Suprapubic skin (tissue), 4 donors: ENCODE measurements at regions not wholly inside any gene's neighbourhood (a gene's known extent, or its start where the extent isn't known, plus 50 kb on each side); places are given as distances from the start of the nearest gene placed in this dataset.

Experiments
- DNase-seq, 2 donors: peaks; one replicate each; pipeline ENCODE4 v3.0.0-alpha.2; 2019; ENCODE audit warnings: low spot score in 2 of 2
- H3K27ac ChIP-seq: fragments of 200-600 bp; sonication (generic); one replicate; pipeline ENCODE4 v1.5.1; 2019
- H3K27me3 ChIP-seq: fragments of 200-600 bp; sonication (generic); one replicate; pipeline ENCODE4 v1.5.1; 2019
- H3K36me3 ChIP-seq: fragments of 200-600 bp; sonication (generic); one replicate; pipeline ENCODE4 v1.5.1; 2019
- H3K4me1 ChIP-seq: fragments of 200-600 bp; sonication (generic); one replicate; pipeline ENCODE4 v1.5.1; 2019
- H3K4me3 ChIP-seq: fragments of 200-600 bp; sonication (generic); one replicate; pipeline ENCODE4 v1.5.1; 2019; ENCODE audit warnings: mild to moderate bottlenecking
- H3K9me3 ChIP-seq: fragments of 200-600 bp; sonication (generic); one replicate; pipeline ENCODE4 v1.5.1; 2019
- EP300 ChIP-seq: sonication (generic); formaldehyde crosslinking; IDR thresholded peaks from one replicate; pipeline ENCODE4 v1.6.1; 2017; ENCODE audit warnings: antibody characterized with exemption
- POLR2A ChIP-seq, 2 donors: fragments of 450-650 bp; IDR thresholded peaks; one replicate each; pipeline ENCODE4 v1.6.1; 2017; ENCODE audit warnings: antibody characterized with exemption in 2 of 2, mild to moderate bottlenecking in 2 of 2, moderate library complexity in 2 of 2
- POLR2AphosphoS5 ChIP-seq, 3 donors: sonication (generic); formaldehyde crosslinking; IDR thresholded peaks; one replicate each; pipeline ENCODE4 v1.6.1; 2017; ENCODE audit warnings: antibody characterized with exemption in 3 of 3
- WGBS: methylation state at CpG from one replicate; pipeline ENCODE4 v1.1.5; 2018; 5-methylcytosine and 5-hydroxymethylcytosine counted together
- TF ChIP-seq, protein P1 (sequence below), 2 donors: fragments of 200-600 bp in 1 of 2; fragments of 450-650 bp in 1 of 2; sonication (generic) in 1 of 2; IDR thresholded peaks; one replicate each; pipeline ENCODE4 v1.5.1; 2016 to 2019; ENCODE audit warnings: antibody characterized with exemption in 2 of 2, mild to moderate bottlenecking in 1 of 2, moderate library complexity in 1 of 2

DNA sequence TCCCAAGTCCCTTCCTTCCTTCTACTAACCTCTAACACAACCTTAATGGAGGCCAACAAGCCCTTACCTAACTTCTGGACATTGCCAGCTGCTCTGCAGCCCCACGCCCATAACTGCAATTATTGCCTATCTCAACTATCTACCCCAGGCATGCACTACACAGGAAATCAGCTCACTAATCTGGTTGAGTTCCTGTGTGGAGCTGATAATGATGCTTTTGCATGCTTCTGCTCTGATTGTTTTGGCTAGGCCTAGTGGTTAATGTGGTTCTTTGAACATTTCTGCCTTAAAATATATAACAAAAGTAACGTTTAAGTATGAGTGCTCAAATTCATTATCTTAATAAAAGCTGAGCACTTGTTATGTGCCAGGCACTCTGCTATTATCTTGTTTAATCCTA, 463.9 kb downstream of the MFSD1 start:
- Histone ChIP-seq H3K36me3 (no peaks in the 10 kb centered on the region), H3K4me3 (no peak overlapping the region), H3K27ac (no peak overlapping the region), H3K9me3 (no peaks in the 10 kb centered on the region), H3K4me1 (no peaks in the 10 kb centered on the region), H3K27me3 (peaks cover 5% of the 10 kb centered on the region)
- no peak for TF ChIP-seq POLR2AphosphoS5 (IDR thresholded peaks at IDR 0.05)
- no peak for DNase-seq
- 57% methylated on average over 2 of the region's 2 CpGs for WGBS

DNA sequence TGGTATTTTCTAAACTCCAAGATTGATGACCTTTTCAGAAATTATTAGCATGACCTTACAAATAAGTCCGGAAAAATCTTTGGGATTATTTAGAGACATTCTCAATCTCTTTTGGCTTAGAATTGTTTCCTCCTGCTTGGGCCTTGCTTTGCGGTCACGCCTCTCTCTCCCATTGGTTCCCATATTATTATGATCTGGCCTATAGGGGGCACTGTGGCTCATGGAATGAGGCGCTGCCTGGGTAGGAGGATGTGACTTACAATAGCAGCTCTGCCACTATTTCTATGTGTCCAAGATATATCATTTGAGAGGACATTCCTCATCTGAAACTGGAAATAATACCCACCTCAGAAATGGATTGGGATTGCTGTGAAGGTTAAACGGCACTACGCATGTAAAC, 464.9 kb downstream of the MFSD1 start:
- peaks cover 5% of the 10 kb centered on the region for H3K27me3 ChIP-seq
- no peaks in the 10 kb centered on the region for H3K36me3 ChIP-seq
- WGBS, result 77% methylated on average over 6 of the region's 6 CpGs
- no peak overlapping the region for H3K4me3 ChIP-seq
- DNase-seq, result no peak
- no peak for TF ChIP-seq POLR2A (IDR thresholded peaks at IDR 0.05)
- no peak for TF ChIP-seq POLR2AphosphoS5 (IDR thresholded peaks at IDR 0.05)
- TF ChIP-seq, protein P1, sequence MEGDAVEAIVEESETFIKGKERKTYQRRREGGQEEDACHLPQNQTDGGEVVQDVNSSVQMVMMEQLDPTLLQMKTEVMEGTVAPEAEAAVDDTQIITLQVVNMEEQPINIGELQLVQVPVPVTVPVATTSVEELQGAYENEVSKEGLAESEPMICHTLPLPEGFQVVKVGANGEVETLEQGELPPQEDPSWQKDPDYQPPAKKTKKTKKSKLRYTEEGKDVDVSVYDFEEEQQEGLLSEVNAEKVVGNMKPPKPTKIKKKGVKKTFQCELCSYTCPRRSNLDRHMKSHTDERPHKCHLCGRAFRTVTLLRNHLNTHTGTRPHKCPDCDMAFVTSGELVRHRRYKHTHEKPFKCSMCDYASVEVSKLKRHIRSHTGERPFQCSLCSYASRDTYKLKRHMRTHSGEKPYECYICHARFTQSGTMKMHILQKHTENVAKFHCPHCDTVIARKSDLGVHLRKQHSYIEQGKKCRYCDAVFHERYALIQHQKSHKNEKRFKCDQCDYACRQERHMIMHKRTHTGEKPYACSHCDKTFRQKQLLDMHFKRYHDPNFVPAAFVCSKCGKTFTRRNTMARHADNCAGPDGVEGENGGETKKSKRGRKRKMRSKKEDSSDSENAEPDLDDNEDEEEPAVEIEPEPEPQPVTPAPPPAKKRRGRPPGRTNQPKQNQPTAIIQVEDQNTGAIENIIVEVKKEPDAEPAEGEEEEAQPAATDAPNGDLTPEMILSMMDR (IDR thresholded peaks at IDR 0.05), result no peak
- TF ChIP-seq EP300, result no peak
- H3K27ac ChIP-seq, result no peak overlapping the region
- no peaks in the 10 kb centered on the region for H3K4me1 ChIP-seq
- no peaks in the 10 kb centered on the region for H3K9me3 ChIP-seq

- DNase-seq, result no peak
- WGBS, result 79% methylated on average over 2 of the region's 2 CpGs
- Histone ChIP-seq H3K36me3 (no peaks in the 10 kb centered on the region), H3K27ac (no peak overlapping the region), H3K4me1 (no peaks in the 10 kb centered on the region), H3K27me3 (no peaks in the 10 kb centered on the region), H3K4me3 (no peak overlapping the region), H3K9me3 (no peaks in the 10 kb centered on the region)
- TF ChIP-seq POLR2AphosphoS5 (IDR thresholded peaks at IDR 0.05), result no peak
- no peak for TF ChIP-seq EP300
- TF ChIP-seq, protein P1 (IDR thresholded peaks at IDR 0.05), result no peak
- no peak for TF ChIP-seq POLR2A (IDR thresholded peaks at IDR 0.05)
Observed at GRCh38 chr3:159271799-159272512, 470.1 kb downstream of the MFSD1 start.

GRCh38 chr3:159273070-159273469, 471.2 kb downstream of the MFSD1 start:
- H3K36me3 ChIP-seq, result no peaks in the 10 kb centered on the region
- no peaks in the 10 kb centered on the region for H3K27me3 ChIP-seq
- H3K9me3 ChIP-seq, result no peaks in the 10 kb centered on the region
- no peaks in the 10 kb centered on the region for H3K4me1 ChIP-seq
- H3K4me3 ChIP-seq, result no peak overlapping the region
- WGBS, result 57% methylated on average over 5 of the region's 5 CpGs
- no peak overlapping the region for H3K27ac ChIP-seq
- TF ChIP-seq EP300 (no peak), POLR2AphosphoS5 (IDR thresholded peaks at IDR 0.05) (no peak), POLR2A (IDR thresholded peaks at IDR 0.05) (no peak)
- TF ChIP-seq, protein P1 (IDR thresholded peaks at IDR 0.05), result no peak
- no peak for DNase-seq

DNA sequence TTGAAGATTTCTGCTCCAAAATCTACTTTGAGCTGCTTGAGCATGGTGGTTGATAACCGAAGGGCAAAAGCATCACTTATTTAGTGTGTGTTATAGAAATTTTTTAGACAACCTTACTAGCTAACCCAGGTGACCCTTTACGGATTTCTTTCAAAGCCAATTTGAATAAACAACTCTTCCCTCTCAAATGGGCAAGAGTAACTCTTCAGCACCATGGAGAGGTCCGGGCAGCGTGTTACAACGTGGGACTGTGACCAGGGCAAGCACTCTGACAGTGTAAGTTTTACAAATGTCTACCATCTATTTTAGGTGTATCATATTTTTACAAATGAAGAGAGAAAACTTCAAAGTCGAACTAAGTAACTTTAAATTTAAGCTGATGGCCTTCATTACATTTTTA, 471.8 kb downstream of the MFSD1 start:
- H3K36me3 ChIP-seq, result no peaks in the 10 kb centered on the region
- no peak overlapping the region for H3K4me3 ChIP-seq
- no peak for DNase-seq
- TF ChIP-seq EP300, result no peak
- TF ChIP-seq, protein P1 (IDR thresholded peaks at IDR 0.05), result no peak
- TF ChIP-seq POLR2A (IDR thresholded peaks at IDR 0.05), result no peak
- TF ChIP-seq POLR2AphosphoS5 (IDR thresholded peaks at IDR 0.05), result no peak
- no peaks in the 10 kb centered on the region for H3K9me3 ChIP-seq
- no peak overlapping the region for H3K27ac ChIP-seq
- no peaks in the 10 kb centered on the region for H3K4me1 ChIP-seq
- 9% methylated on average over 6 of the region's 6 CpGs for WGBS
- no peaks in the 10 kb centered on the region for H3K27me3 ChIP-seq

DNA sequence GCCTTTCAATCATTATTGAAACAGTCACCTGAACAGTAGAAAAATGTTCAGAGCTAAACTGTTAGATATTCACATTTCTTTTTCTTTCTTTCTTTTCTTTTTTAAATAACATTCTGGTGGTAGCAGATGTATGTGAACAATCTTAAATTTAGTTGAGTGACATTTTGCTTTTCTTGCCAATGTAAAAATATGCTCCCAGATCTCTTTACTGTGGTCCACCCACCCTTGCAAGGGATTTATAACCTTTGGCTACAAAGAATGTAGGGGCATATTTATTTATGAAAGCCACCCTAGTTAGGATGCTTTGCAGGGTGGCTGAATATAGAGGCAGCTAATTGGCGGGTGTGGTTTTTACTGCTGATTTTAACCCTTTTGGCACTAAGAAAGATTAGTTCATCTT, 473.9 kb downstream of the MFSD1 start:
- Histone ChIP-seq H3K4me3 (no peak overlapping the region), H3K36me3 (no peaks in the 10 kb centered on the region), H3K9me3 (no peaks in the 10 kb centered on the region), H3K27me3 (no peaks in the 10 kb centered on the region), H3K27ac (no peak overlapping the region), H3K4me1 (peaks cover under 1% of the 10 kb centered on the region)
- DNase-seq, result no peak
- 44% methylated on average over 1 of the region's 1 CpG for WGBS
- TF ChIP-seq POLR2A (IDR thresholded peaks at IDR 0.05) (no peak), EP300 (no peak), POLR2AphosphoS5 (IDR thresholded peaks at IDR 0.05) (no peak)
- TF ChIP-seq, protein P1 (IDR thresholded peaks at IDR 0.05), result no peak
